ENCODE measurements at regions not wholly inside any gene's neighbourhood (a gene's known extent, or its start where the extent isn't known, plus 50 kb on each side); places are given as distances from the start of the nearest gene placed in this dataset.

GRCh38 chr6:44050872-44051505, 76.3 kb downstream of the MRPL14 start:
- no peak for DNase-seq (ENCODE audit: low read depth in 3 of 3, low spot score in 1 of 3)

- no peak for DNase-seq (ENCODE audit: low read depth in 3 of 3, low spot score in 1 of 3)
Measured at GRCh38 chr6:44049989-44050871, 77.0 kb downstream of the MRPL14 start.

DNA sequence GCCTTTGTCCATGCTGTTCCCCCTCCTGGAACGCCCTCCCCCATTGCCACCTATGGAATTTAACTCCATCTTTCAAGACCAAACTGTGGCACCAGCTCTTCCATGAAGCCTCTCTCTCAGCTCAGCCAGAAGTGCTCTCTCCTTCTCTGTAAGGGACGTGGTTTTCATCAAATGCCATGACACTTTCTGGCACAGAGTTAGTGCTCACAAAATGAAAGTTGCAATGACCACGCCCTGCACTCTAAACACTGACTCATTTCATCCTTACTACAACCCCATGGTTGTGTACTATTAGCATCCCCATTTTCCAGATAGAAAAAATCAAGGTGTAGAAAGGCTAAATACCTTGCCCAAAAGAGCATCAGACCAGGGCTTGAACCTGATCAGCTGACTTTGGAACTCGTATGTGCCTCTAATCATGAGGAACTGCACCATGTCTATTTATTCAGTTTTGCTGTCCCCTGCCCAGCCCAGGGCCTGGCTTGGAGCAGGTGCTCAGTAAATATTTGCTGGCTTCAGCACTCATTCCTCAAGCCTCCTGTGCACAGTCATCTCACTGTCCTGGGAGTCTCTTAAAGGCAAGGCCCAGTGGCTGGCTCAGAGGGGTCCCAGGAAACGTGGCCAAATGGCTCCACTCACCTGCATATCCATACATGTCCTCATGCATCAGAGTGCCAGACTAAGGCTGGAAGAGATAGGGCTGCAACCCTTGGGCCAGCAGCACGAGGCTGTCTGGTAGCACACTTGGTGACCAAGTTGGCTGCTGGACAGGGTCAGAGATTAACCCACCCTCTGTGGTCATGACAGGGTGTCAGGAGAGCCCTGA, 77.9 kb downstream of the MRPL14 start:
- no peak for DNase-seq (ENCODE audit: low read depth in 3 of 3, low spot score in 1 of 3)

- DNase-seq (ENCODE audit: low read depth in 3 of 3, low spot score in 1 of 3), result no peak
Measured at GRCh38 chr6:44048277-44048676, 79.0 kb downstream of the MRPL14 start.

GRCh38 chr6:44047801-44048200, 79.5 kb downstream of the MRPL14 start:
- no peak for DNase-seq (ENCODE audit: low read depth in 3 of 3, low spot score in 1 of 3)

DNA sequence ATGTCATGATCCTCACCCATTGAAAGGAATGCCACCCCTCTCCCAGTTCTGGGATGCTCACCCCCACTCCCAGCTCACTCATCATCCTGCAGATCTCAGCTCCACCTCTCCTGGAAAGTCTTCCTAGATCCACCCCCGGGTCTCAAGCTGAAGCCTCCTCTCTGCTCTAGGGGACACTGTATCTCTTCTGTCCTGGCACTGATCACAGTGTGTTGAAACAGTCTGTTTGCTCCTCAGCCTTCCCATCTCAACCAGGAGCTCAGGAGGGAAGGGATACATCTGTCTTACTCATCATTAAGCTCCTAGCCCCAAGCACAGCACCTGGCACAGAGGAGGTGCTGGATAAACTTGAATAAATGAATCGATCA, 80.1 kb downstream of the MRPL14 start:
- no peak for DNase-seq (ENCODE audit: low read depth in 3 of 3, low spot score in 1 of 3)

- no peak for DNase-seq (ENCODE audit: low read depth in 3 of 3, low spot score in 1 of 3)
Measured at GRCh38 chr6:44046516-44047178, 80.6 kb downstream of the MRPL14 start.

DNA sequence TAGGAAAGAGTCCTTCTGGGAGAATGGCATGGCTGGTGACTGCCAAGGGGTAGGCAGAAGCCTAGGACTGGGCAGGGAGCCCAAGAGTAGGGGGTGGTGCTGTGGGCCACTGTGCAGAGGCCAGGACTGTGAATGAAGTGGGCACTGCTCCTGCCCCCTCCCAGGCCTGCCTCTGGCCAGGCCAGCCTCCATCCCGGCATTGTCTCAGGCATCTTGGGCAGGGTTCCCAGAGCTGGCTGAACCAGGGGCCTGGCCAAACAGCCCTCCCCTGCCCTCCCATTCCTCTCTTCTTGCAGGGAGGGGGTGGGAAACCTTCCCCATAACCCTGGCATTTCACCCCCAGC, 81.6 kb downstream of the MRPL14 start:
- no peak for DNase-seq (ENCODE audit: low read depth in 3 of 3, low spot score in 1 of 3)

DNA sequence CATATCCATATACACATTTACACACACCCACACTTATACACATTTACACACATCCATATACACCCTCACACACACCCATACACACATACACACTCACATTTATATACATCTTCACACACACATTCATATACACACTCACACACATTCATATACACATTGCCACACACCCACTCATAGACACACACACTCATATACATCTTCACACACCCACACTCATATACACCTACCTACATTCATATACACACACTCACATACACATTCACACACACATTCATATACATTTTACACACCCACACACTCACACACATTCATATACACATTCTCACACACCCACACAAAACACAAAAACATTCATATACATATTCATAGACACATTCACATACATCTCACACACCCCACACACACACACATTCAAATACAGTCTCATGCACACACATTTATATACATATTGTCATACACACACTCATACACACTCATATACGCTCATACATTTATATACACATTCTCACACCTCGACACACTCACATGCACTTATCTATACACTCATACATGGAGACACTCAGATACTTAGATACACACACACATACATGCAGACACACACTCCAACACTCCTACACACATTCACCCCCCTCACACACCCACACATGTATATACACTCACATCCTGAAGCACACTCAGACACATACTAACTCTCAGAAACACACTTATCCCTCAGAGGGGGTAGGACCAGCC, 82.1 kb downstream of the MRPL14 start:
- DNase-seq (ENCODE audit: low read depth in 3 of 3, low spot score in 1 of 3), result no peak

GRCh38 chr6:44044154-44044539, 83.1 kb downstream of the MRPL14 start:
- no peak for DNase-seq (ENCODE audit: low read depth in 3 of 3, low spot score in 1 of 3)

- DNase-seq (ENCODE audit: low read depth in 3 of 3, low spot score in 1 of 3), result no peak
Measured at GRCh38 chr6:44043479-44044153, 83.6 kb downstream of the MRPL14 start.

GRCh38 chr6:44042989-44043478, 84.2 kb downstream of the MRPL14 start:
- no peak for DNase-seq (ENCODE audit: low read depth in 3 of 3, low spot score in 1 of 3)

DNA sequence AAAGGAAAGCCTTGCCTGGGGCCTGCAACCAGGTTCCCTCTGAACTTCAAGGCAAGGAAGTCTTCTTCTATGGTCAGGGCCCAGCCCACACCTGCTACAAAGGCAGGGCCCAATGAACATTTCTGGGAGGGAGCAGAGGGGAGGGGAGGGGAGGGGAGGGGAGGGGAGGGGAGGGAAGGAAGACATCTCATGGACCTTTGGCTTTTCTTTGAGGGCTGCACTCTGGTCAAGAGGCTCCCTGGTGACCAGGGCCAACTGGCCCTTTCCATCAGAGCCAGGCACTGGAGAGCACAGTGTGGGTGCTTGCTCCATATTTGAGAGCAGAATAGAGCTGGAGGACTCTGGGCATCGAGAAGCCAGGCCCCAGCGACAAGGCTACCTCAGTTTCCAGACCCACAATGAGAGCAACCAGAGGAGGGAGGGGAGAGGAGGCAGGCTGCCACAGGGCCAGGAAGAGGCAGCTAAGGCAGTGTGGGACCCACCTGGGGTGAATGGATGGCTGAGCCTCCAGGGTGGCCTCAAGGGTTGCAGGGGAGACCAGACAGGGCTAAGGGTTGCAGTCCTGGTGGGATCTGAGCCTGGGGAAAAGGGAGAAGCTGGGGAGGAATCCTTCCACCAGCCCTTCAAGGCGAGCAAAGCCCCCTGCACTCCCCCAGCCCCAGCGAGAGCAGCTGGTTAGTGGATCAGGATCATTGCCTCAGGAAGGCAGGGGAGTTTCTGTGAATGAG, 84.8 kb downstream of the MRPL14 start:
- no peak for DNase-seq (ENCODE audit: low read depth in 3 of 3, low spot score in 1 of 3)

GRCh38 chr6:44041461-44042260, 85.6 kb downstream of the MRPL14 start:
- DNase-seq (ENCODE audit: low read depth in 3 of 3, low spot score in 1 of 3), result no peak

GRCh38 chr6:44040786-44041185, 86.5 kb downstream of the MRPL14 start:
- DNase-seq (ENCODE audit: low read depth in 3 of 3, low spot score in 1 of 3), result no peak

DNA sequence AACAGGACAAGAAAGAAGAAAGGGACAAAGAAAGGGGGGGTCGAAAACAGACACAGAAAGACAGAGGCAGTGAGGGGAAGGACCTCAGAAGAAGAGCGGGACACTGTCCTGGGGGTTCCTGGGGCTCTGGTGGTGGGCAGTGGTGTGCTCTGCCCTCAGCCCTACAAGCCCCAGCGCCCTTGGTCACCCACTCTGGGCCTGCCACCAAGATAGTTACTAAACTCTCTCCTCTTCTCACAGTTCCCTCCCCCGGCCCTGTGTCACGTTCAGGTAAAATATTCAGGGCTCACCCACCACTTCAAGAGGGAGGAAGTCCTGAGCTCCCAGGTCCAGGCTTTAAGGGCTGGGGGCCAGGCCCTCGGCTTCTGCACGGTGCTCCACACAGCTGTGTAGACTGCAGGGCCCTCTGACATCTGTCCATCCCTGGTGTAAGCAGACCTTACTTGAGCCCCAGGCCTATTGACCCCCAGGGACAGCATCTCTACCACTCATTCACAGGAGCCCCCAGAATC, 87.4 kb downstream of the MRPL14 start:
- DNase-seq (ENCODE audit: low read depth in 3 of 3, low spot score in 1 of 3), result no peak

DNA sequence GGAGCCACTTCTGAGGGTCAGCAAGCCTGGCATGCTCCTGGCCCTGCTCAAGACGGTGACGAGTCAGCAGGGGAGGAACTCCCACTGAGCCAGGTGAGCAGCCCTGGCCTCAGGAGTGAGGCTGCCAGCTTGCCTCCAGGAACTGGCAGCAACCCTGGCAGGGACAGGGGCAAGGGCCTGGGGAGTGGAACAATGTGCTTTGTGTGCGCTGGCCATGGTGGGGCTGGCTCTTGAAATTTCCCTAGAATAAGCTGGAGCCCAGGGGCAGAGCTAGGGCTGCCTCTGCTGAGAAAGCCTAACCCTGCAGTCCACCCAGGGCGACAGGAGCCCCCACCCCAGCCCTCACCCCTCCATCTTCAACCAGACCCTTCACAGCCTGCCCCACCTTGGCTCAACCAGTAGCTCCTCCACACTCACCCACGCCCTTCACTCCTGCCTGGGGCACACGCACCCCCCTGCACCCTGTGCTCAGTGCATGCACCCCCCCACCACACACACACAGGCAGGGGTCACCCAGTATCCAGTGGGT, 88.0 kb downstream of the MRPL14 start:
- no peak for DNase-seq (ENCODE audit: low read depth in 3 of 3, low spot score in 1 of 3)

- DNase-seq (ENCODE audit: low read depth in 3 of 3, low spot score in 1 of 3), result no peak
Measured at GRCh38 chr6:44038543-44039065, 88.6 kb downstream of the MRPL14 start.

Measured in stimulated activated CD4-positive, alpha-beta T cell treated with anti-CD3 and anti-CD28 coated beads, TNF-alpha, amount 100 ng/mL, for 1 hour (primary cell).